IPS-20b (cell line): ENCODE measurements at regions not wholly inside any gene's neighbourhood (a gene's known extent, or its start where the extent isn't known, plus 50 kb on each side); places are given as distances from the start of the nearest gene placed in this dataset.

Source experiments
- H3K27ac ChIP-seq: one replicate; pipeline ENCODE4 v1.5.1; 2013; ENCODE audit warnings: low read length
- H3K27me3 ChIP-seq: 2 replicates; pipeline ENCODE4 v1.6.1; 2013; ENCODE audit warnings: mild to moderate bottlenecking, low read length, inconsistent platforms; ENCODE audit not compliant: insufficient read depth
- H3K36me3 ChIP-seq: 2 replicates; pipeline ENCODE4 v1.6.1; 2013; ENCODE audit warnings: low read depth, mild to moderate bottlenecking, inconsistent platforms, low read length, moderate library complexity; ENCODE audit not compliant: insufficient read depth
- H3K4me1 ChIP-seq: 2 replicates; pipeline ENCODE4 v1.6.1; 2013; ENCODE audit warnings: mild to moderate bottlenecking, control low read depth, inconsistent platforms, low read length, moderate library complexity; ENCODE audit not compliant: insufficient read depth
- H3K4me3 ChIP-seq: 2 replicates; pipeline ENCODE4 v1.5.1; 2013; ENCODE audit warnings: mild to moderate bottlenecking, low read length, inconsistent platforms
- H3K9ac ChIP-seq: 2 replicates; pipeline ENCODE4 v1.6.1; 2013; ENCODE audit warnings: low read depth, mild to moderate bottlenecking, inconsistent platforms, low read length, moderate library complexity
- H3K9me3 ChIP-seq: 2 replicates; pipeline ENCODE4 v1.6.1; 2013; ENCODE audit warnings: mild to moderate bottlenecking, low read depth, low read length, inconsistent platforms; ENCODE audit not compliant: insufficient read depth

- Histone ChIP-seq H3K27ac (peak overlapping the region; percentile 95), H3K27me3 (no peaks in the 10 kb centered on the region), H3K4me1 (peaks cover 51% of the 10 kb centered on the region), H3K9me3 (no peaks in the 10 kb centered on the region), H3K4me3 (peak overlapping the region; percentile 59), H3K9ac (peak overlapping the region; percentile 84), H3K36me3 (no peaks in the 10 kb centered on the region)
Measured at GRCh38 chr13:99746637-99747402, 224.7 kb downstream of the ZIC5 start.

- no peaks in the 10 kb centered on the region for H3K36me3 ChIP-seq
- no peaks in the 10 kb centered on the region for H3K27me3 ChIP-seq
- H3K9ac ChIP-seq, result peak overlapping the region; percentile 10; the same call in 1 of the 2 replicates
- H3K9me3 ChIP-seq, result no peaks in the 10 kb centered on the region
- no peak overlapping the region for H3K4me3 ChIP-seq
- peaks cover 51% of the 10 kb centered on the region for H3K4me1 ChIP-seq
- H3K27ac ChIP-seq, result peak overlapping the region; percentile 29
Measured at GRCh38 chr13:99743094-99743493, 228.5 kb downstream of the ZIC5 start.

DNA sequence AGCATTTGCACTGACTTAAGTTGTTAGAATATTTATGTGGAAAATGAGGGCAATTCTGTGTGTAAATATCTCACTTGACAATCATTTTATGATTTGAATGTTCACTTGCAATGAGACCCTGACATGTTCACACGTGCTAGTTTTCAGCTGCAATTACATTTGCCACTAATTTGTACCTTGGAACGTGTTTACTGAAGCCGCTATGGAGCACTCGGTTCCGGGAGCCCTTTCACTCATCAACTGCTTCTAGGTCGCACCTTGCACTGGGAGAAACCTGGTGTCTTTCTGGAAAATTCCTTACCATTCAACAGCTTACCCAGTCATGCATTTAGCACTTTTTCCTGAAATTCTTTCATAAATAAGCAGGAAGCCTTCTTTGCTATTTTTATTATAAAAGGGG lies 229.6 kb downstream of the ZIC5 start:
- H3K27me3 ChIP-seq, result no peaks in the 10 kb centered on the region
- no peak overlapping the region for H3K4me3 ChIP-seq
- H3K4me1 ChIP-seq, result peaks cover 47% of the 10 kb centered on the region
- H3K27ac ChIP-seq, result no peak overlapping the region
- peak overlapping the region; percentile 8; the same call in 1 of the 2 replicates for H3K9ac ChIP-seq
- H3K36me3 ChIP-seq, result no peaks in the 10 kb centered on the region
- H3K9me3 ChIP-seq, result no peaks in the 10 kb centered on the region

DNA sequence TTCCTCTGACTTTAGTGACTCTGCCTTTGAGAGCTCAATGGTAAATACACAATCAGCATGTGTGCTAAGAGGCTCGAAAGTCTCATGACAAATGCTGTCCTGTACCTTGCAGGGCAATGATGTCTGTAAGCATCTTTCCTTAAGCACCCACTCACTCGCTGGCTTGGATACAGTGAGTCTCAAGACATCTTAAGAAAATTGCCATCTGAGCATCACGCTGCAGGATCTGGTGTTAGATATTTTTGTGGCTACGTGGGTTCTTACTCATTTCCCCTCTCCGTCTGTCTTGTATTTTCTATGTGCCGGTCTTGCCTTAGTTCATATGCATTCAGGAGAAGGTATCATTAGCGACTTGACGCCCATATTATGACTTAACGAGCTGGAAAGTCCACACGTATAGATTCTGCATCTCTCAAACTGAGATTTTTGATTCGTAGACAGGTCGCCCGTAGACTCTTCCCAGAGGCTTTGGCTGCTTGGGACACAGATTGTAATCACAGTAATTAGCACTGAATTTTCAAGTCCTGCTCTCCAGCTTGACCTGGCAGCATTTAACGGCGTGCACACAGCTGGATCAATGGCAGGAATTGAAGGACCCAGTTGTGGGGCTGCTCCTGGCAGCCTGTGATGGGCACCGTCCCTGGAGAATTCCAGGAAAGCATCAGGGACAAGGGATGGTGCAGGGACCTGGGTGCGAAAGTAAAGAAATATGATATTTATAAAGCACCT lies 231.2 kb downstream of the ZIC5 start:
- Histone ChIP-seq H3K9ac (no peak overlapping the region; the same call in 1 of the 2 replicates), H3K4me3 (no peak overlapping the region), H3K9me3 (no peaks in the 10 kb centered on the region), H3K4me1 (peaks cover 37% of the 10 kb centered on the region), H3K36me3 (no peaks in the 10 kb centered on the region), H3K27me3 (no peaks in the 10 kb centered on the region), H3K27ac (no peak overlapping the region)

GRCh38 chr13:99738626-99739025 lies 232.9 kb downstream of the ZIC5 start:
- no peaks in the 10 kb centered on the region for H3K36me3 ChIP-seq
- H3K27me3 ChIP-seq, result no peaks in the 10 kb centered on the region
- no peak overlapping the region for H3K4me3 ChIP-seq
- no peak overlapping the region for H3K9ac ChIP-seq
- H3K4me1 ChIP-seq, result peaks cover 37% of the 10 kb centered on the region; the same call in 1 of the 2 replicates
- no peaks in the 10 kb centered on the region for H3K9me3 ChIP-seq
- no peak overlapping the region for H3K27ac ChIP-seq

DNA sequence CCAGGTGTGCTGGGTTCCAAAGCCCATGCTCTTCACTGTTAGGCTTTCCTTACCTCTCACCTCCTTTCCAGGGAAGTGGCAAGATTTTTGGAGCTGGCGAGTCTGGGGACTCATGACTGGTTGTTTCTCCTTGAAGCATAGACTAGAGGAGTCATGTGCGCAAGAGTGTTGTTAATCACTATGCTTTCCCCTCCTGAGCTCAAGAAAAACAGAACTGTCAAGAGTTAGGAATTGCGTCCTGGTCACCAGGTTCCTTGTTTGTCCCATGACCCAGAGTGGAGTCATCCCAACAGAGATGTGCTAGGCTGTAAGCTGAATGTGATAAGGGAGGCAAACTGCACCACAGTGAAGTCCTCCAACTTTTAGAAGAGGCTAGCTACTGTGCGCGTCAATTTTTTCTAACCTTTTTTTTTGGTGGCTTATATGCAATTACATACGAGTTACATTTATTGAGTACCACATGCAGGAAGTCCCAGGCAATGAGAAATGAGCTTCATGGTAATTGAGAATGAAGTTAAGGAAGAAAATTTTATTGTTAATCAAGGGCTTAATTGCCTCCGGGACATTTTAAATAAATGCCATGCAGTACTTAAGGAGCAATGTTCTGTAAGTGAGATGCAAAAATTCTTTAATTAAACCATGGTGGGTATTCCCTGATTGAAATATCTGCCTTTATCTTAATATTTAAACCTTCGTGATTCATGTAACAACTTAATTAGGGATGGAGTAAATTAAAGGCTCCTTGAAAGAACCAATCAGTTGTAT lies 233.9 kb downstream of the ZIC5 start:
- Histone ChIP-seq H3K27me3 (no peaks in the 10 kb centered on the region), H3K4me1 (peaks cover 37% of the 10 kb centered on the region; the same call in 1 of the 2 replicates), H3K4me3 (no peak overlapping the region), H3K27ac (no peak overlapping the region), H3K9ac (no peak overlapping the region), H3K36me3 (no peaks in the 10 kb centered on the region), H3K9me3 (no peaks in the 10 kb centered on the region)

GRCh38 chr13:99736541-99736940 lies 235.0 kb downstream of the ZIC5 start:
- Histone ChIP-seq H3K4me3 (no peak overlapping the region), H3K9ac (no peak overlapping the region), H3K36me3 (no peaks in the 10 kb centered on the region), H3K4me1 (peaks cover 39% of the 10 kb centered on the region; the same call in 1 of the 2 replicates), H3K9me3 (no peaks in the 10 kb centered on the region), H3K27ac (no peak overlapping the region), H3K27me3 (no peaks in the 10 kb centered on the region)

- peak overlapping the region; percentile 35 for H3K27ac ChIP-seq
- H3K4me1 ChIP-seq, result peaks cover 39% of the 10 kb centered on the region; the same call in 1 of the 2 replicates
- no peaks in the 10 kb centered on the region for H3K27me3 ChIP-seq
- peak overlapping the region; percentile 48; the same call in 1 of the 2 replicates for H3K9ac ChIP-seq
- no peaks in the 10 kb centered on the region for H3K9me3 ChIP-seq
- H3K36me3 ChIP-seq, result no peaks in the 10 kb centered on the region
- peak overlapping the region; percentile 15; the same call in 1 of the 2 replicates for H3K4me3 ChIP-seq
Measured at GRCh38 chr13:99734013-99734693, 232.9 kb downstream of the TM9SF2 start.

DNA sequence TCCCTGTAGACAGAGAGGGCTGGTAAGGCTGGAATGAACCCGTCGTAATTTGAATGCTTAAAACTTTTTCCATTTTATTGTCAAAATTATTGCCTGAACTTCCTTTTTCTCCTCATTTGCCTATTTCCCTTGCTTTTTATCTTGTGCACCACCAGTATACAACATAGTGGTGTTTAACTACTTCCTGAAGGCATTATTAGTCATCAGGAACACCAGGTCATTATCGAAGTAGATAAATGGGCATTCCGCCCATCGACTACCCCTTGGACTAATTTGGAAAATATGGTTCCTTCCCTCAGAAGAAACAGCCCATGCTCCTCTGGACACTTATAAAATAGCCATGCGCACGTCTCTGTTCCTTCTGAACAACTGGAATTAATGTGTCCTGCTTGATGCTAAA lies 232.1 kb downstream of the TM9SF2 start:
- H3K36me3 ChIP-seq, result no peaks in the 10 kb centered on the region
- H3K4me1 ChIP-seq, result peaks cover 39% of the 10 kb centered on the region; the same call in 1 of the 2 replicates
- peak overlapping the region; percentile 48; the same call in 1 of the 2 replicates for H3K9ac ChIP-seq
- no peak overlapping the region for H3K4me3 ChIP-seq
- H3K27ac ChIP-seq, result no peak overlapping the region
- no peaks in the 10 kb centered on the region for H3K9me3 ChIP-seq
- no peaks in the 10 kb centered on the region for H3K27me3 ChIP-seq

DNA sequence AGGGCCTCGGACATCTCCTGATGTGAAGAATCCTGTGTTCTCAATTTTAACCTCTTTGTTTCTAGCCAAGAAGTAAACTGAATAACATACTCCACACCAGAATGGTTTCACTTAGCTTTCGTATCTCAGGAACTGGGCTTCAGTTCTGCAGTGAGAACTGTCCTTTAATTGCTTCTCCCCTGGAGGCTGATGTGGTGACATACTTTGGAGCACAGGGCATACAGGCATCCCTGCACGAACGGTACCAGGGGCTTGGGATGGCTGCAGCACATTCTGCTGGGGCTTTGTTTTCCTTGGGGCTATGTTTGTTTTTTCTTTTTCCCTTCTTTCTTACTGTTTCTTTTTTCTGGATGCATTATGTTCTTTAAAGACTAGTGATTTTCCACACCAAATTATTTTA lies 230.5 kb downstream of the TM9SF2 start:
- Histone ChIP-seq H3K4me3 (no peak overlapping the region), H3K27me3 (no peaks in the 10 kb centered on the region), H3K27ac (no peak overlapping the region), H3K36me3 (no peaks in the 10 kb centered on the region), H3K9me3 (no peaks in the 10 kb centered on the region), H3K9ac (no peak overlapping the region), H3K4me1 (peaks cover 39% of the 10 kb centered on the region; the same call in 1 of the 2 replicates)

DNA sequence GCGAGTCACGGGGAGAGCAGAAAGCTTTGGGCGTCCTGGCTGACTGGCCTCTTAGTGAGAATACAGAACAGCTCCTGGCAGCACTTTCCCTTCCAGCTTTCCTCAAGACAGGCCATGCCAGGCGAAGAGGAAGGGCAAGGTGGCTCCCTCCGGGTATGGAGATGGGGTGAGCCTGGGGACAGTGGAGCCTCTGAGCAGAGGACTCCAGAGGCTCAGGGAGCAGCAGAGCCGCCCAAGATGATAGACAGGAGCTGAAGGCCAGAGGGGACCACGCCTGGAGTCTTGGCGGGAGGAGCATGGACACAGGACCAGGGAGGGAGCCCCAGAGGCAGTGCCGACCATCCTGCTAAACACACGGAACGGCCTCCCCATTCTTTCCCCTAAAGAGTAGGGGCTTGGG lies 229.1 kb downstream of the TM9SF2 start:
- H3K4me3 ChIP-seq, result no peak overlapping the region
- H3K27me3 ChIP-seq, result no peaks in the 10 kb centered on the region
- no peaks in the 10 kb centered on the region for H3K9me3 ChIP-seq
- H3K36me3 ChIP-seq, result no peaks in the 10 kb centered on the region
- H3K4me1 ChIP-seq, result peaks cover 43% of the 10 kb centered on the region; the same call in 1 of the 2 replicates
- no peak overlapping the region for H3K27ac ChIP-seq
- no peak overlapping the region for H3K9ac ChIP-seq
